GM12878 (cell line): ENCODE measurements at regions not wholly inside any gene's neighbourhood (a gene's known extent, or its start where the extent isn't known, plus 50 kb on each side); places are given as distances from the start of the nearest gene placed in this dataset.

Experiments
- ATAC-seq: fragments of 200-7000 bp; cut with Tn5 transposase; 3 replicates; pipeline ENCODE4 v1.9.1; 2020; ENCODE audit warnings: mild to moderate bottlenecking, moderate library complexity
- BruUV-seq: library from RNA; stranded (reverse); fragments of 400-500 nt; replicated peaks from 2 replicates; lab custom pipeline; 2021; lab: Mats Ljungman, UMichigan
- CTCF ChIA-PET: fragments of 300-600 bp; sonication (Branson Sonifier 250); formaldehyde crosslinking; extraction: SDS; loops from one replicate; lab custom pipeline; 2021; ENCODE audit warnings: inconsistent platforms; lab: Yijun Ruan, JAX
- POLR2A ChIA-PET: fragments of 350-600 bp; formaldehyde crosslinking; extraction: SDS; loops from one replicate; lab custom pipeline; 2021; ENCODE audit warnings: inconsistent platforms; lab: Charles Lee
- RAD21 ChIA-PET: fragments of 300-600 bp; sonication (Branson Sonifier 250); formaldehyde crosslinking; loops from one replicate; lab custom pipeline; 2023; ENCODE audit warnings: antibody characterized with exemption; ENCODE audit not compliant: unreplicated experiment; lab: Charles Lee
- SMC1A ChIA-PET: fragments of 300-600 bp; sonication (Branson Sonifier 250); formaldehyde crosslinking; loops from one replicate; lab custom pipeline; 2023; ENCODE audit not compliant: unreplicated experiment, uncharacterized antibody; lab: Charles Lee
- DNase-seq: peaks from one replicate; pipeline ENCODE4 v3.0.0-alpha.2; 2011; ENCODE audit warnings: low read depth, low spot score
- FAIRE-seq: peaks from 3 replicates; lab custom pipeline; 2011; peaks lifted over from hg19 to GRCh38; lab: Jason Lieb, UNC
- H2AFZ ChIP-seq: 2 replicates; pipeline ENCODE4 v1.6.0; 2011; ENCODE audit warnings: low read depth, low read length, control low read depth; ENCODE audit not compliant: control insufficient read depth
- H3K27ac ChIP-seq: 2 replicates; pipeline ENCODE4 v1.5.1; 2011; ENCODE audit warnings: control low read depth; ENCODE audit not compliant: control insufficient read depth, insufficient read depth
- H3K27me3 ChIP-seq, 2 experiments: replicated peaks in 1 of 2; 2 replicates each; pipeline versions ENCODE4 v1.6.0 to v1.6.1; 2011; ENCODE audit warnings: low read length in 1 of 2; ENCODE audit not compliant: control insufficient read depth in 2 of 2, insufficient read depth in 2 of 2
- H3K36me3 ChIP-seq, 2 experiments: 2 replicates each; pipeline ENCODE4 v1.5.1; 2011; ENCODE audit warnings: low read length in 1 of 2; ENCODE audit not compliant: control insufficient read depth in 2 of 2, insufficient read depth in 2 of 2
- H3K4me1 ChIP-seq: 2 replicates; pipeline ENCODE4 v1.6.1; 2011; ENCODE audit warnings: mild to moderate bottlenecking, low read length, moderate library complexity, mixed read lengths; ENCODE audit not compliant: control insufficient read depth, insufficient read depth
- H3K4me2 ChIP-seq: 2 replicates; pipeline ENCODE4 v1.6.0; 2011; ENCODE audit warnings: control low read depth; ENCODE audit not compliant: control insufficient read depth, insufficient read depth
- H3K4me3 ChIP-seq: fragments of 200-600 bp; sonication (generic); 2 replicates; pipeline ENCODE4 v1.5.1; 2016
- H3K79me2 ChIP-seq: 2 replicates; pipeline ENCODE4 v1.6.0; 2011; ENCODE audit warnings: low read length; ENCODE audit not compliant: control insufficient read depth, insufficient read depth
- H3K9ac ChIP-seq: 2 replicates; pipeline ENCODE4 v1.8.0; 2011; ENCODE audit warnings: low read length, control low read depth, mixed read lengths; ENCODE audit not compliant: control insufficient read depth, insufficient read depth
- H3K9me3 ChIP-seq: replicated peaks from 3 replicates; pipeline ENCODE4 v1.5.1; 2011; ENCODE audit warnings: mild to moderate bottlenecking, low read length; ENCODE audit not compliant: control insufficient read depth, insufficient read depth
- H4K20me1 ChIP-seq: 2 replicates; pipeline ENCODE4 v1.6.0; 2011; ENCODE audit not compliant: control insufficient read depth, insufficient read depth
- EP300 ChIP-seq, 2 experiments: fragments of 150-350 bp in 1 of 2; IDR thresholded peaks; 2 replicates each; pipeline ENCODE4 v1.6.1; 2011 to 2012; ENCODE audit warnings: low read depth in 2 of 2, low read length in 2 of 2, borderline replicate concordance in 1 of 2, improper control_type of control experiment in 1 of 2, inconsistent platforms in 1 of 2; ENCODE audit not compliant: control insufficient read depth in 1 of 2
- ESRRA ChIP-seq: IDR thresholded peaks from 2 replicates; pipeline ENCODE4 v1.6.1; 2012; ENCODE audit warnings: mild to moderate bottlenecking, low read length, improper control_type of control experiment
- HCFC1 ChIP-seq: fragments of 150-350 bp; IDR thresholded peaks from 2 replicates; pipeline ENCODE4 v1.6.1; 2014; ENCODE audit warnings: low read length
- HDAC2 ChIP-seq: fragments of 200-600 bp; sonication (generic); IDR thresholded peaks from 2 replicates; pipeline ENCODE4 v1.6.1; 2017
- IRF3 ChIP-seq: fragments of 450-650 bp; IDR thresholded peaks from 2 replicates; pipeline ENCODE4 v1.6.1; 2014; ENCODE audit warnings: mild to moderate bottlenecking
- KDM1A ChIP-seq: fragments of 200-600 bp; sonication (generic); IDR thresholded peaks from 2 replicates; pipeline ENCODE4 v1.6.1; 2016; ENCODE audit warnings: borderline replicate concordance
- MTA2 ChIP-seq: fragments of 450-650 bp; IDR thresholded peaks from 2 replicates; pipeline ENCODE4 v1.6.1; 2016; ENCODE audit warnings: low read depth, mild to moderate bottlenecking, moderate library complexity
- NR2C1 ChIP-seq: fragments of 450-650 bp; IDR thresholded peaks from 2 replicates; pipeline ENCODE4 v1.6.1; 2017; ENCODE audit warnings: antibody characterized with exemption, mild to moderate bottlenecking, moderate library complexity
- PAX5 ChIP-seq: IDR thresholded peaks from 2 replicates; pipeline ENCODE4 v1.6.1; 2011; ENCODE audit warnings: low read depth, low read length, borderline replicate concordance
- POLR2A ChIP-seq: IDR thresholded peaks from 2 replicates; pipeline ENCODE4 v1.6.1; 2011; ENCODE audit warnings: low read depth, mild to moderate bottlenecking, low read length
- SIX5 ChIP-seq: IDR thresholded peaks from 2 replicates; pipeline ENCODE4 v1.6.1; 2011; ENCODE audit warnings: mild to moderate bottlenecking, low read depth, low read length, moderate library complexity; ENCODE audit not compliant: severe bottlenecking
- STAT3 ChIP-seq: IDR thresholded peaks from 2 replicates; pipeline ENCODE4 v1.6.1; 2011; ENCODE audit warnings: low read depth, low read length, improper control_type of control experiment
- TCF12 ChIP-seq: IDR thresholded peaks from 2 replicates; pipeline ENCODE4 v1.6.1; 2011; ENCODE audit warnings: low read depth, mild to moderate bottlenecking, low read length
- TCF7 ChIP-seq: IDR thresholded peaks from 2 replicates; pipeline ENCODE4 v1.6.1; 2014; ENCODE audit warnings: antibody characterized with exemption, borderline replicate concordance
- USF1 ChIP-seq: IDR thresholded peaks from 2 replicates; pipeline ENCODE4 v1.6.1; 2011; ENCODE audit warnings: borderline replicate concordance, low read depth, mild to moderate bottlenecking, moderate library complexity, mixed read lengths, low read length; ENCODE audit not compliant: insufficient read depth; ENCODE audit errors: extremely low read length
- ZNF217 ChIP-seq: fragments of 450-650 bp; IDR thresholded peaks from 2 replicates; pipeline ENCODE4 v1.6.1; 2017; ENCODE audit warnings: antibody characterized with exemption, mild to moderate bottlenecking
- ZNF384 ChIP-seq: IDR thresholded peaks from 2 replicates; pipeline ENCODE4 v1.6.1; 2012; ENCODE audit warnings: low read depth, mild to moderate bottlenecking, low read length, improper control_type of control experiment, borderline replicate concordance
- WGBS: methylation state at CpG from one replicate; pipeline ENCODE4 v1.1.6; 2016; ENCODE audit warnings: low lambda C conversion rate; ENCODE audit not compliant: insufficient replicate concordance, insufficient coverage; ENCODE audit errors: missing lambda C conversion rate; 5-methylcytosine and 5-hydroxymethylcytosine counted together
- in situ Hi-C: fragments of 300-500 bp; cut with MboI; formaldehyde crosslinking; loops from 9 replicates; pipeline ENCODE4 v1.14.3; 2018; ENCODE audit warnings: mixed read lengths
- intact Hi-C: fragments of 100-400 bp; cut with micrococcal nuclease; formaldehyde crosslinking; loops from one replicate; pipeline ENCODE4 v1.14.2; 2022; ENCODE audit not compliant: unreplicated experiment
- TF ChIP-seq, protein P1 (sequence below): fragments of 450-650 bp; IDR thresholded peaks from 2 replicates; pipeline ENCODE4 v1.6.1; 2017; ENCODE audit warnings: mild to moderate bottlenecking, moderate library complexity
- TF ChIP-seq, protein P2 (sequence below): fragments of 450-650 bp; IDR thresholded peaks from 2 replicates; pipeline ENCODE4 v1.6.1; 2018; ENCODE audit warnings: borderline replicate concordance, mild to moderate bottlenecking; ENCODE audit not compliant: partially characterized antibody

DNA sequence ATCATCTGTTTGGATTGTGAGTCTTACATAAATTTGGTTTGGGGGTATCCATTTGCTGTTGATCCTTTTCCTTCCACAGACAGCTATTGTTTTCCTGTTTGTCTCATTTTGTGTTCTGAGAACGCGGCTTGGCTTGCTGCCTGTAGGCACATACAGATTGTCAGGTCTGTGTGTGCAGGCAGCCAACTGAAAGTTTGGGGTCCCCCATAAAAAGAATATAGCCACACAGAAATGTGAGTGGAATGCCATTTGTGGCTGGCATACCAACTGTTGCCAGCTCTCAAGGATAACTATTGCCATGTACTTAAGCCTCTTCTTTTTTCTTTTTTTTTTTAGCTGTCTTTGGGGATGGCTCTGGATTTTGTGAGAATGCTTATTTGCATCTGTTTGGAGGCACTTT, 1308.0 kb downstream of the ROBO1 start:
- DNase-seq, result no peak
- no peak for FAIRE-seq
- Histone ChIP-seq H3K9me3 (no peaks in the 10 kb centered on the region), H3K9ac (no peak overlapping the region), H3K4me1 (no peaks in the 10 kb centered on the region), H2AFZ (no peak overlapping the region), H3K4me3 (no peak overlapping the region), H3K36me3 (no peaks in the 10 kb centered on the region), H3K4me2 (no peak overlapping the region), H4K20me1 (no peaks in the 10 kb centered on the region), H3K27me3 (no peaks in the 10 kb centered on the region), H3K27ac (no peak overlapping the region), H3K79me2 (no peaks in the 10 kb centered on the region)
- ChIA-PET POLR2A (no interaction called here), RAD21 (no interaction called here), SMC1A (interaction anchor here (0.8 to 1.0 kb wide), 2 partner anchors 14 to 356 kb away, joined by 3 to 4 read pairs; no protein-coding TSS in a partner anchor), CTCF (interaction anchor here (1.1 kb wide), 1 partner anchor 24 kb away, joined by 4 read pairs; no protein-coding TSS in a partner anchor)
- BruUV-seq, result no TSS peak
- 82% methylated on average over 2 of the region's 2 CpGs for WGBS
- TF ChIP-seq SIX5 (no peak), HCFC1 (no peak), PAX5 (no peak), TCF7 (no peak), ZNF384 (no peak), ZNF217 (no peak), ESRRA (no peak), STAT3 (no peak), MTA2 (no peak), TCF12 (no peak), HDAC2 (no peak), POLR2A (no peak), KDM1A (no peak), USF1 (no peak), IRF3 (no peak), EP300 (IDR thresholded peaks at IDR 0.05; ENCODE audit: borderline replicate concordance in 1 of 2, control insufficient read depth in 1 of 2, low read depth in 2 of 2, low read length in 2 of 2) (no peak), NR2C1 (no peak)
- TF ChIP-seq, protein P1, sequence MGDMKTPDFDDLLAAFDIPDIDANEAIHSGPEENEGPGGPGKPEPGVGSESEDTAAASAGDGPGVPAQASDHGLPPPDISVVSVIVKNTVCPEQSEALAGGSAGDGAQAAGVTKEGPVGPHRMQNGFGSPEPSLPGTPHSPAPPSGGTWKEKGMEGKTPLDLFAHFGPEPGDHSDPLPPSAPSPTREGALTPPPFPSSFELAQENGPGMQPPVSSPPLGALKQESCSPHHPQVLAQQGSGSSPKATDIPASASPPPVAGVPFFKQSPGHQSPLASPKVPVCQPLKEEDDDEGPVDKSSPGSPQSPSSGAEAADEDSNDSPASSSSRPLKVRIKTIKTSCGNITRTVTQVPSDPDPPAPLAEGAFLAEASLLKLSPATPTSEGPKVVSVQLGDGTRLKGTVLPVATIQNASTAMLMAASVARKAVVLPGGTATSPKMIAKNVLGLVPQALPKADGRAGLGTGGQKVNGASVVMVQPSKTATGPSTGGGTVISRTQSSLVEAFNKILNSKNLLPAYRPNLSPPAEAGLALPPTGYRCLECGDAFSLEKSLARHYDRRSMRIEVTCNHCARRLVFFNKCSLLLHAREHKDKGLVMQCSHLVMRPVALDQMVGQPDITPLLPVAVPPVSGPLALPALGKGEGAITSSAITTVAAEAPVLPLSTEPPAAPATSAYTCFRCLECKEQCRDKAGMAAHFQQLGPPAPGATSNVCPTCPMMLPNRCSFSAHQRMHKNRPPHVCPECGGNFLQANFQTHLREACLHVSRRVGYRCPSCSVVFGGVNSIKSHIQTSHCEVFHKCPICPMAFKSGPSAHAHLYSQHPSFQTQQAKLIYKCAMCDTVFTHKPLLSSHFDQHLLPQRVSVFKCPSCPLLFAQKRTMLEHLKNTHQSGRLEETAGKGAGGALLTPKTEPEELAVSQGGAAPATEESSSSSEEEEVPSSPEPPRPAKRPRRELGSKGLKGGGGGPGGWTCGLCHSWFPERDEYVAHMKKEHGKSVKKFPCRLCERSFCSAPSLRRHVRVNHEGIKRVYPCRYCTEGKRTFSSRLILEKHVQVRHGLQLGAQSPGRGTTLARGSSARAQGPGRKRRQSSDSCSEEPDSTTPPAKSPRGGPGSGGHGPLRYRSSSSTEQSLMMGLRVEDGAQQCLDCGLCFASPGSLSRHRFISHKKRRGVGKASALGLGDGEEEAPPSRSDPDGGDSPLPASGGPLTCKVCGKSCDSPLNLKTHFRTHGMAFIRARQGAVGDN, result no peak
- TF ChIP-seq, protein P2, sequence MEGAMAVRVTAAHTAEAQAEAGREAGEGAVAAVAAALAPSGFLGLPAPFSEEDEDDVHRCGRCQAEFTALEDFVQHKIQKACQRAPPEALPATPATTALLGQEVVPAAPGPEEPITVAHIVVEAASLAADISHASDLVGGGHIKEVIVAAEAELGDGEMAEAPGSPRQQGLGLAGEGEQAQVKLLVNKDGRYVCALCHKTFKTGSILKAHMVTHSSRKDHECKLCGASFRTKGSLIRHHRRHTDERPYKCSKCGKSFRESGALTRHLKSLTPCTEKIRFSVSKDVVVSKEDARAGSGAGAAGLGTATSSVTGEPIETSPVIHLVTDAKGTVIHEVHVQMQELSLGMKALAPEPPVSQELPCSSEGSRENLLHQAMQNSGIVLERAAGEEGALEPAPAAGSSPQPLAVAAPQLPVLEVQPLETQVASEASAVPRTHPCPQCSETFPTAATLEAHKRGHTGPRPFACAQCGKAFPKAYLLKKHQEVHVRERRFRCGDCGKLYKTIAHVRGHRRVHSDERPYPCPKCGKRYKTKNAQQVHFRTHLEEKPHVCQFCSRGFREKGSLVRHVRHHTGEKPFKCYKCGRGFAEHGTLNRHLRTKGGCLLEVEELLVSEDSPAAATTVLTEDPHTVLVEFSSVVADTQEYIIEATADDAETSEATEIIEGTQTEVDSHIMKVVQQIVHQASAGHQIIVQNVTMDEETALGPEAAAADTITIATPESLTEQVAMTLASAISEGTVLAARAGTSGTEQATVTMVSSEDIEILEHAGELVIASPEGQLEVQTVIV, result no peak
- intact Hi-C loops (no loop called here), in situ Hi-C loops (no loop called here)
- no peak for ATAC-seq
